Neural cell (in vitro differentiated cells): ENCODE measurements at regions not wholly inside any gene's neighbourhood (a gene's known extent, or its start where the extent isn't known, plus 50 kb on each side); places are given as distances from the start of the nearest gene placed in this dataset.

ENCODE experiments used
- H2AFZ ChIP-seq: fragments of 200-600, 300-800 bp; sonication (generic), shearing (Covaris generic); 2 replicates; pipeline ENCODE4 v1.6.0; 2014; ENCODE audit warnings: low read depth, mild to moderate bottlenecking, antibody characterized with exemption, low read length, moderate library complexity
- H3F3A ChIP-seq: fragments of 200-600 bp; shearing (Covaris generic); 2 replicates; pipeline ENCODE4 v1.6.1; 2016; ENCODE audit warnings: mild to moderate bottlenecking, moderate library complexity, mixed read lengths, antibody characterized with exemption, low read length; ENCODE audit not compliant: insufficient read depth, poor library complexity, severe bottlenecking
- H3K27ac ChIP-seq: fragments of 200-600, 300-800 bp; sonication (generic), shearing (Covaris generic); 2 replicates; pipeline ENCODE4 v1.5.1; 2014; ENCODE audit warnings: mild to moderate bottlenecking, low read length, moderate library complexity
- H3K27me3 ChIP-seq: fragments of 300-800, 200-600 bp; sonication (generic), shearing (Covaris generic); 2 replicates; pipeline ENCODE4 v1.6.0; 2014; ENCODE audit warnings: mild to moderate bottlenecking, low read depth, low read length, moderate library complexity; ENCODE audit not compliant: insufficient read depth
- H3K36me3 ChIP-seq: fragments of 300-800, 200-600 bp; sonication (generic), shearing (Covaris generic); 2 replicates; pipeline ENCODE4 v1.5.1; 2014; ENCODE audit warnings: mild to moderate bottlenecking, antibody characterized with exemption, low read length, moderate library complexity; ENCODE audit not compliant: insufficient read depth
- H3K4me2 ChIP-seq: fragments of 300-800, 200-600 bp; sonication (generic), shearing (Covaris generic); 2 replicates; pipeline ENCODE4 v1.6.0; 2014; ENCODE audit warnings: mild to moderate bottlenecking, low read length
- H3K4me3 ChIP-seq: fragments of 300-800, 200-600 bp; sonication (generic), shearing (Covaris generic); 2 replicates; pipeline ENCODE4 v1.5.1; 2014; ENCODE audit warnings: mild to moderate bottlenecking, low read length, moderate library complexity
- H3K79me2 ChIP-seq: fragments of 200-600 bp; shearing (Covaris generic); replicated peaks from 2 replicates; pipeline ENCODE4 v1.6.0; 2014; ENCODE audit warnings: mild to moderate bottlenecking, low read length, moderate library complexity; ENCODE audit not compliant: insufficient read depth
- H3K9ac ChIP-seq: fragments of 300-800, 200-600 bp; sonication (generic), shearing (Covaris generic); 2 replicates; pipeline ENCODE4 v1.6.1; 2016; ENCODE audit warnings: mild to moderate bottlenecking, low read length, mixed read lengths
- H3K9me2 ChIP-seq: fragments of 200-600 bp; shearing (Covaris generic); 2 replicates; pipeline ENCODE4 v1.6.1; 2016; ENCODE audit warnings: mild to moderate bottlenecking, low read length, mixed read lengths; ENCODE audit not compliant: insufficient read depth
- H3K9me3 ChIP-seq: fragments of 200-600, 300-800 bp; sonication (generic), shearing (Covaris generic); 2 replicates; pipeline ENCODE4 v1.6.1; 2016; ENCODE audit warnings: mild to moderate bottlenecking, mixed run types, low read length, moderate library complexity, mixed read lengths
- H4K20me1 ChIP-seq: fragments of 200-600 bp; shearing (Covaris generic); 2 replicates; pipeline ENCODE4 v1.6.1; 2016; ENCODE audit warnings: mild to moderate bottlenecking, mixed run types; ENCODE audit not compliant: insufficient read depth
- CTCF ChIP-seq: fragments of 450-650 bp; IDR thresholded peaks from 2 replicates; pipeline ENCODE4 v1.5.1; 2014; ENCODE audit warnings: antibody characterized with exemption, mild to moderate bottlenecking, moderate library complexity; ENCODE audit not compliant: poor library complexity, severe bottlenecking
- EP300 ChIP-seq: fragments of 450-650 bp; conservative IDR thresholded peaks from 2 replicates; pipeline ENCODE4 v1.6.1; 2014; ENCODE audit warnings: antibody characterized with exemption, mild to moderate bottlenecking, moderate library complexity; ENCODE audit not compliant: poor library complexity, severe bottlenecking
- EZH2 ChIP-seq: fragments of 200-600, 300-800 bp; shearing (Covaris generic), sonication (generic); IDR thresholded peaks from 2 replicates; pipeline ENCODE4 v1.6.1; 2014; ENCODE audit warnings: antibody characterized with exemption, low read length, borderline replicate concordance, mild to moderate bottlenecking; ENCODE audit not compliant: insufficient read depth, poor library complexity, severe bottlenecking
- MXI1 ChIP-seq: fragments of 450-650 bp; conservative IDR thresholded peaks from 2 replicates; pipeline ENCODE4 v1.6.1; 2014; ENCODE audit warnings: antibody characterized with exemption, mild to moderate bottlenecking; ENCODE audit not compliant: poor library complexity, severe bottlenecking
- POLR2AphosphoS5 ChIP-seq: IDR thresholded peaks from 2 replicates; pipeline ENCODE4 v1.6.1; 2012
- RAD21 ChIP-seq: fragments of 450-650 bp; conservative IDR thresholded peaks from 2 replicates; pipeline ENCODE4 v1.6.1; 2014; ENCODE audit warnings: antibody characterized with exemption, mild to moderate bottlenecking, moderate library complexity
- REST ChIP-seq: IDR thresholded peaks from 2 replicates; pipeline ENCODE4 v1.6.1; 2012; ENCODE audit warnings: borderline replicate concordance
- SMC3 ChIP-seq: fragments of 450-650 bp; conservative IDR thresholded peaks from 2 replicates; pipeline ENCODE4 v1.6.1; 2014; ENCODE audit warnings: antibody characterized with exemption, mild to moderate bottlenecking, moderate library complexity; ENCODE audit not compliant: poor library complexity
- TAF1 ChIP-seq: IDR thresholded peaks from 2 replicates; pipeline ENCODE4 v1.6.1; 2012; ENCODE audit warnings: low read depth

- H3K36me3 ChIP-seq, result no peaks in the 10 kb centered on the region
- no peaks in the 10 kb centered on the region for H3K79me2 ChIP-seq
- no peaks in the 10 kb centered on the region for H3K9me2 ChIP-seq
- no peak overlapping the region for H3K27ac ChIP-seq
- H3K27me3 ChIP-seq, result no peaks in the 10 kb centered on the region
- H4K20me1 ChIP-seq, result no peaks in the 10 kb centered on the region
- H3K4me3 ChIP-seq, result no peak overlapping the region
- no peaks in the 10 kb centered on the region for H3K9me3 ChIP-seq
- TF ChIP-seq CTCF (no peak), MXI1 (no peak), REST (no peak)
- no peaks in the 10 kb centered on the region for H3F3A ChIP-seq
- no peak overlapping the region for H3K4me2 ChIP-seq
- no peak overlapping the region for H3K9ac ChIP-seq
- no peak overlapping the region for H2AFZ ChIP-seq
Measured at GRCh38 chr1:90561911-90562310, 155.2 kb downstream of the BARHL2 start.

GRCh38 chr1:90561103-90561783, 155.9 kb downstream of the BARHL2 start:
- H3K4me2 ChIP-seq, result no peak overlapping the region
- H3K9me2 ChIP-seq, result no peaks in the 10 kb centered on the region

GRCh38 chr1:90558754-90559378, 158.2 kb downstream of the BARHL2 start:
- Histone ChIP-seq H3K9me3 (no peaks in the 10 kb centered on the region), H3K27me3 (no peaks in the 10 kb centered on the region), H3K27ac (no peak overlapping the region), H3K4me3 (no peak overlapping the region), H3K4me2 (no peak overlapping the region), H3K36me3 (no peaks in the 10 kb centered on the region), H2AFZ (no peak overlapping the region), H3K9ac (no peak overlapping the region), H3K9me2 (no peaks in the 10 kb centered on the region), H3F3A (no peaks in the 10 kb centered on the region), H4K20me1 (no peaks in the 10 kb centered on the region), H3K79me2 (no peaks in the 10 kb centered on the region)
- no peak for TF ChIP-seq POLR2AphosphoS5
- no peak for TF ChIP-seq EZH2
- no peak for TF ChIP-seq REST
- TF ChIP-seq RAD21, result no peak
- no peak for TF ChIP-seq TAF1
- TF ChIP-seq CTCF, result no peak
- TF ChIP-seq EP300, result no peak
- TF ChIP-seq SMC3, result no peak
- no peak for TF ChIP-seq MXI1

More at GRCh38 chr1:90561103-90561783, 155.9 kb downstream of the BARHL2 start:
- Histone ChIP-seq H3K36me3 (no peaks in the 10 kb centered on the region), H3K4me3 (no peak overlapping the region), H3K27ac (no peak overlapping the region), H3K79me2 (no peaks in the 10 kb centered on the region), H2AFZ (no peak overlapping the region), H3K9me3 (no peaks in the 10 kb centered on the region), H4K20me1 (no peaks in the 10 kb centered on the region), H3F3A (no peaks in the 10 kb centered on the region), H3K9ac (no peak overlapping the region), H3K27me3 (no peaks in the 10 kb centered on the region)
- no peak for TF ChIP-seq POLR2AphosphoS5
